ENCODE measurements at regions not wholly inside any gene's neighbourhood (a gene's known extent, or its start where the extent isn't known, plus 50 kb on each side); places are given as distances from the start of the nearest gene placed in this dataset.

DNA sequence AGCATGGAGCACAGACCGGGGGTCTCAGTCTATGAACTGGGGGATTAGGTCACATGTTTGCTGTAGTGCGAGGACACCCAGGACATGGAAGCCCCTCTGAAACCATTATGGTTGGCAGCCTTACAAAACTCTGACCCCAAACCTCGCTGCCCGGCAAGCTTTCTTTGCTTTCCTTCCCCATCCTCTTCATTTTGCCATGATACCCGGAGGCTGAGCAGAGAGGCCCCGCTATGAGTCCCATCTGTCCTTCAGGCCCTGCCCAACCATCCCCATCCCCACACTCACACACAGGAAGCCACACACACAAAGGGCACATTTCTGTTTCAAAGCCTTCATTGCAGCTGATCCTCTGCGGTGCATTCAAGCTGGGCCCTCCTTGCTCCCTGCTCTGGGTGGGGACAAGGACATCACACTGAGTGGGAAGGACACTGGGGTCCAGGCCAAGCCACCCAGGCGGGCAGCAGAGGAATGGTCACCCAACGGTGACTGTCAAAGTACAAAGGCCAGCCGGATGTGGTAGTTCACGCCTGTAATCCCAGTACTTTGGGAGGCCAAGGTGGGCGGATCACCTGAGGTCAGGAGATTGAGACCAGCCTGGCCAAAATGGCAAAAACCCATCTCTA, 176.5 kb downstream of the CTTN start:
- no peak overlapping the region for H3K4me3 ChIP-seq (ENCODE audit: low read depth, low read length)
- TF ChIP-seq POLR2A (IDR thresholded peaks at IDR 0.05; ENCODE audit: extremely low read depth, insufficient read length) (no peak), MYC (IDR thresholded peaks at IDR 0.05; ENCODE audit: low read depth, low read length) (no peak)
- TF ChIP-seq, protein P1, sequence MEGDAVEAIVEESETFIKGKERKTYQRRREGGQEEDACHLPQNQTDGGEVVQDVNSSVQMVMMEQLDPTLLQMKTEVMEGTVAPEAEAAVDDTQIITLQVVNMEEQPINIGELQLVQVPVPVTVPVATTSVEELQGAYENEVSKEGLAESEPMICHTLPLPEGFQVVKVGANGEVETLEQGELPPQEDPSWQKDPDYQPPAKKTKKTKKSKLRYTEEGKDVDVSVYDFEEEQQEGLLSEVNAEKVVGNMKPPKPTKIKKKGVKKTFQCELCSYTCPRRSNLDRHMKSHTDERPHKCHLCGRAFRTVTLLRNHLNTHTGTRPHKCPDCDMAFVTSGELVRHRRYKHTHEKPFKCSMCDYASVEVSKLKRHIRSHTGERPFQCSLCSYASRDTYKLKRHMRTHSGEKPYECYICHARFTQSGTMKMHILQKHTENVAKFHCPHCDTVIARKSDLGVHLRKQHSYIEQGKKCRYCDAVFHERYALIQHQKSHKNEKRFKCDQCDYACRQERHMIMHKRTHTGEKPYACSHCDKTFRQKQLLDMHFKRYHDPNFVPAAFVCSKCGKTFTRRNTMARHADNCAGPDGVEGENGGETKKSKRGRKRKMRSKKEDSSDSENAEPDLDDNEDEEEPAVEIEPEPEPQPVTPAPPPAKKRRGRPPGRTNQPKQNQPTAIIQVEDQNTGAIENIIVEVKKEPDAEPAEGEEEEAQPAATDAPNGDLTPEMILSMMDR (IDR thresholded peaks at IDR 0.05; ENCODE audit: low read depth, low read length): no peak
- TF ChIP-seq, protein P2, sequence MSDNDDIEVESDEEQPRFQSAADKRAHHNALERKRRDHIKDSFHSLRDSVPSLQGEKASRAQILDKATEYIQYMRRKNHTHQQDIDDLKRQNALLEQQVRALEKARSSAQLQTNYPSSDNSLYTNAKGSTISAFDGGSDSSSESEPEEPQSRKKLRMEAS (IDR thresholded peaks at IDR 0.05; ENCODE audit: low read depth, low read length): no peak
- DNase-seq (ENCODE audit: low read depth): no peak

DNA sequence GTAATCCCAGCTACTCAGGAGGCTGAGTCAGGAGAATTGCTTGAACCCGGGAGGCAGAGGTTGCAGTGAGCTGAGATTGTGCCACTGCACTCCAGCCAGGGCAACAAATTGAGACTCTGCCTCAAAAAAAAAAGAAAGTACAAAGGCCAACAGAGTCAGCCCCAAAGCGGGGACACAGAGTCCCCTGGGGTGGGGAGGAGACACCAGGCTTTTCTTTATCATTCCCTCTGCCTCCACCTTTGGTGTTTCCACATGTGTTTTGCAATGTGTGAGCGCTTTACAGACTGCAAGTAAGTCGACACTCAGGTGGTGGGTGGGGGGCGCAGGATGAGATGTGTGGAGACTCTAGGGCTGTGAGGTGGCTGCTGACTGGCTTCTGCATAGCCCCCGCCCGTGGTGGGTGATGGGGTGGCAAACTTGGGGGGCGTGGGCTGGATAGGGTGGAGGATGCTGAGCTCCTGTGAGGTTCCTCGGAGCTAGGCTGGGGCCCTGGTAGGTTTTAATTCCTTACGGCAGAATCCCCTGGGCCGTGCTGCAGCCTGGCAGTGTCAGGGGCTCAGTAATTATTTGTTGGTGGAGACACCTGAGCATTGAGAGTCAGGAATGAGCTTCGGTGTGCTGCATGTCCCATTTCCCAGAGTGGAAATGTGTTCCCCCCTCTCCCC, 177.2 kb downstream of the CTTN start:
- no peak for DNase-seq (ENCODE audit: low read depth)
- no peak overlapping the region for H3K4me3 ChIP-seq (ENCODE audit: low read depth, low read length)
- TF ChIP-seq, protein P2 (IDR thresholded peaks at IDR 0.05; ENCODE audit: low read depth, low read length): no peak
- TF ChIP-seq, protein P1 (IDR thresholded peaks at IDR 0.05; ENCODE audit: low read depth, low read length): no peak
- no peak for TF ChIP-seq POLR2A (IDR thresholded peaks at IDR 0.05; ENCODE audit: extremely low read depth, insufficient read length)
- no peak for TF ChIP-seq MYC (IDR thresholded peaks at IDR 0.05; ENCODE audit: low read depth, low read length)

DNA sequence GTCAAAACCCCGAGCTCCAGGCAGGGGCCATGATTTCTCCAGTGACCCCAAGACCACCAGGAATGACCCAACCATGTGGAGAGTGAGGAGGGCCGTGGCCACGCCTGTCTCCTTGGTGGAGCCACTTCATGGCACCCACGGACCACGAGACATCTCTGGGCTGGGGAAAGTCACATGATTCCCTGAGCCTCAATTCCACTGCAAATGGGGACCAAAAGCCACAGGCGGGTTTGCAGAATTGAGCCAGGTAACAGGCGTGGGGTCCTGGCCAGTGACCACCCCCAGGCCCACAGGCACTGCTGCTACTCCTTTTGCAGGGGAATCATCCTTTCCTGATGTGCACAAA, 178.9 kb downstream of the CTTN start:
- H3K4me3 ChIP-seq (ENCODE audit: low read depth, low read length): no peak overlapping the region
- no peak for TF ChIP-seq POLR2A (IDR thresholded peaks at IDR 0.05; ENCODE audit: extremely low read depth, insufficient read length)
- TF ChIP-seq, protein P2 (IDR thresholded peaks at IDR 0.05; ENCODE audit: low read depth, low read length): no peak
- TF ChIP-seq, protein P1 (IDR thresholded peaks at IDR 0.05; ENCODE audit: low read depth, low read length): no peak
- no peak for TF ChIP-seq MYC (IDR thresholded peaks at IDR 0.05; ENCODE audit: low read depth, low read length)
- no peak for DNase-seq (ENCODE audit: low read depth)

DNA sequence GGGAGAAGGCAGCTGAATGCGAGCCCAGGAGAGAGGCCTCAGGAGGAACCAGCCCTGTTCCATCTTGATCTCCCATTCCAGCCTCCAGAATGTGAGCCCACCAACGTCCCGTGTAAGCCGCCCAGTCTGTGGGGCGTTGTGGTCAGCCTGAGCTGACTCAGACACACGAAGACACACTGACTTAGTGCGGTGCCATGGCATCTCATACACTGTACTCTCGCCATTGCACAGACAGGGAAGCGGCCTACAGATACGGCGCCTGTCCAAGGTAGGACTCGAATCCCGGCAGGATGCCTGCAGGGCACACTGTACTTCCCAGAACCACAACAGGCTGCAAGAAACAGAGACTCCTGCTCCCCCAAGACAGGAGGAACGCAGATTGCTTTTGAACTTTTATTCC, 179.6 kb downstream of the CTTN start:
- no peak for DNase-seq (ENCODE audit: low read depth)
- TF ChIP-seq MYC (IDR thresholded peaks at IDR 0.05; ENCODE audit: low read depth, low read length) (no peak), POLR2A (IDR thresholded peaks at IDR 0.05; ENCODE audit: extremely low read depth, insufficient read length) (no peak)
- TF ChIP-seq, protein P2 (IDR thresholded peaks at IDR 0.05; ENCODE audit: low read depth, low read length): no peak
- TF ChIP-seq, protein P1 (IDR thresholded peaks at IDR 0.05; ENCODE audit: low read depth, low read length): no peak
- H3K4me3 ChIP-seq (ENCODE audit: low read depth, low read length): no peak overlapping the region

DNA sequence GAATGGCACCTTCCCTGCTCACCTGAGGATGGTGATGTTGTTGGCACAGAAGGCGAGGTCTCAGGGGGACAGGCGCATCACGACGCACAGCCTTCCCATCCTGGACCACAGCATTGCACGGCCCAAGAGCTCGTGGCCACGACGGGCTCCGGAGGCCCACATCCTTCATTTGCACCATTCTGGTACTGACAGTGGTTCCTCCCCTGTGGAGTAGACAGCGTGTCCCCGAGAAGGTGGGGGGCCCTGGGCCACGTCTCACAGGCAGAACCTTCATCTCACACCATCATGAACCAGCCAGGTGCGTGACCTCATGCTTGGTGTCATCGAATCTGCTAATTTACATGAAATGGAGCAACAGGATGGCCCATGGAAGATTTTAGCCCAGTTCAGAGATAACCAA, 180.0 kb downstream of the CTTN start:
- no peak for DNase-seq (ENCODE audit: low read depth)
- TF ChIP-seq, protein P2 (IDR thresholded peaks at IDR 0.05; ENCODE audit: low read depth, low read length): no peak
- no peak for TF ChIP-seq POLR2A (IDR thresholded peaks at IDR 0.05; ENCODE audit: extremely low read depth, insufficient read length)
- TF ChIP-seq, protein P1 (IDR thresholded peaks at IDR 0.05; ENCODE audit: low read depth, low read length): no peak
- no peak for TF ChIP-seq MYC (IDR thresholded peaks at IDR 0.05; ENCODE audit: low read depth, low read length)
- H3K4me3 ChIP-seq (ENCODE audit: low read depth, low read length): no peak overlapping the region

Data from NB4 (cell line).